HG02571 (cell line): ENCODE measurements at regions not wholly inside any gene's neighbourhood (a gene's known extent, or its start where the extent isn't known, plus 50 kb on each side); places are given as distances from the start of the nearest gene placed in this dataset.

ENCODE experiments used
- ATAC-seq: cut with Tn5 transposase; IDR thresholded peaks from one replicate; pipeline ENCODE4 v1.9.1; 2021; ENCODE audit warnings: mild to moderate bottlenecking, moderate library complexity; ENCODE audit not compliant: unreplicated experiment

DNA sequence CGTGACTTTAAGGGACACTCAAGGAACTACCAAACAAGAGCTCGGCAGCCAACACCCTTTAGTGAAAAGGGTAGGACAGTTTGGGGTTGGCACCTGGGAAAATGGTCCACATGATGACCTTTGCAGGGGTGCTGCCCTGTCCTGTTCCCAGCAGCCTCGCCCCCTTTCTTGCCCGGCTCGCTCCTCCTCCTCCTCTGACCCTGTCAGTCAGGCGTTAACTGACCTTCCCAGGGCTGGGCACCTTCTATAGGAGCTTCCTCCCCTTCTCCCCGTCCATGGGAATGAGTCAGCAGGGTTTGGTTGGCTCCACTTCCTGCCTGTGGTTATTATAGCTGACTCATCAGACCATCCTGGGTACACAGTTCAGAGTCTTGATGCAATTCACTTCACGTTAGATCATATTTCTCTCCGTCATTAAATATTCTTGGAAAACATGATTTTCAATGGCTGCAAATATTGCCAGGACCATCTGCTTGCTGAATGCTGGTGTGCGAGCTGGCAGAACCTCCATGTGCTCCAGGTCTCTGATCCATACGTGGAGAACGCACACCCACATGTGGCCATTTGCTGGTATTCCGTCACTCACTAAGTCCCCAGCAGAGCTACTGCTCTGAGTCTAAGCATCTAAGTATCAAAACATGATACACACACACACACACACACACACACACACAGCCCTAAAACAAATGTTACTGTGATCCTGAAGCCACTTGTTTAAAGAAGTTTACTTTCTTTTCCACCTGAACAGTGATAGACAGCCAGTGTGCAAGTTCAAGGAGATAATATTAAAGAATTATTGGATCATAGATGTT, 185.0 kb downstream of the ANAPC1 start:
- no peak for ATAC-seq

DNA sequence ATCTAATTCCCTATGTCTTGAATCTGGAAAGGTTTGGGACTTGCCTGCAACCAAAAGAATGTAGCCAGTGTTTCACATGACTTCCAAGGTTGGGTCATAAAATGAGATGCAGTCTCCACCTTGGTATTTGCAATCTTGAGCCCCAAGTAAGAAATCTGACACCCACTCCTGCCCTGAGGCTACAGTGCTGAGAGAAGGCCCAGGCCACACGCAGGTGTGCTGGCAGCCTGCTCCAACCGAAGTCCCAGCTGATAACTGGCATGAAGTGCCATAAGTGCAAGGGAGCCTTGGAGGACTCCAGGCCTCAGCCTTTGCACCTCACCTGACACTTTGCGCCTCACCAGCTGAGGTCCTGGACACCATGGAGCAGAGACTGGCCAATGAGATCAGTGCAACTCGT, 182.7 kb downstream of the ANAPC1 start:
- ATAC-seq = no peak

GRCh38 chr2:111701798-111702118, 182.2 kb downstream of the ANAPC1 start:
- ATAC-seq = no peak

- ATAC-seq = no peak
These were observed 181.7 kb downstream of the ANAPC1 start for GRCh38 chr2:111702119-111702803.

GRCh38 chr2:111702804-111703196, 181.2 kb downstream of the ANAPC1 start:
- no peak for ATAC-seq

- ATAC-seq = no peak
These were observed 180.2 kb downstream of the ANAPC1 start for GRCh38 chr2:111703759-111704158.

DNA sequence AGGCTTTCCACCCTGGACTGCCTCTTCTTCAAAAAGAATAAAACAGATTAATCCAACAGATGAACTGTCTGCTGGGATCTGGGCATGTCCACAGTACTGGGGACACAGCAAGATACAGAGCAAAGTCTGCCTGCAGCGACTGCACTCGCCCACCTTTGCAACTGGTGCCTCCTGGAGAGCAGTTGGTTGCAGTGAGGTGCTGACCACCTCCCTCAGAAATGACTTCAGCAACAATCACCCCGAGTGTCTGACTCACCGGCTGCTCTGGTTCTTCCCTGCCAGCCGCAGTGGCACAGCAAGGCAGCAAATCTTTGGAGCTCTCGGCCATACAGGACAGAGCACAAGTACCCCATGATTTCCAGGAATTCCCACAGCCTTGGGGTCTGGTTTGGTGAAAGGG, 179.7 kb downstream of the ANAPC1 start:
- ATAC-seq = no peak

DNA sequence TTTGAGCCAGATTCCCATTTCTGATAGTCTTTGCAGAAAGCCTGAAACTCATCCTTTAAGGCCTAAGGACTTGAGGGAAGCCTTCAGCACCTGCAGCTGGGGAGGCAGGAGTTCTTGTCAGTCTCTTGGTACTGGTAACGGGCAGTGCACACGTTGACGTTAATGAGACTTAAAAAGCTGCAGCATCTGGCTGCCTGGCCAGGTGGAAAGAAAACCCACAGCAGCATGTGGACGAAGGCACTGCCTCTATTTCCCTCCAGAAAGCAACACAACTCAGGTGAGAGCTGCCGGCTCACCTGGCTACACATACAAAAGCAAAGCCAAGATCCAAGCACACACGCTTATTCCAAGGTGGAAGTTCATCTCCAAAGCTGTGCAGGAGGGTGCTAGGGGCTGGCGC, 178.8 kb downstream of the ANAPC1 start:
- ATAC-seq = peak; percentile 29

DNA sequence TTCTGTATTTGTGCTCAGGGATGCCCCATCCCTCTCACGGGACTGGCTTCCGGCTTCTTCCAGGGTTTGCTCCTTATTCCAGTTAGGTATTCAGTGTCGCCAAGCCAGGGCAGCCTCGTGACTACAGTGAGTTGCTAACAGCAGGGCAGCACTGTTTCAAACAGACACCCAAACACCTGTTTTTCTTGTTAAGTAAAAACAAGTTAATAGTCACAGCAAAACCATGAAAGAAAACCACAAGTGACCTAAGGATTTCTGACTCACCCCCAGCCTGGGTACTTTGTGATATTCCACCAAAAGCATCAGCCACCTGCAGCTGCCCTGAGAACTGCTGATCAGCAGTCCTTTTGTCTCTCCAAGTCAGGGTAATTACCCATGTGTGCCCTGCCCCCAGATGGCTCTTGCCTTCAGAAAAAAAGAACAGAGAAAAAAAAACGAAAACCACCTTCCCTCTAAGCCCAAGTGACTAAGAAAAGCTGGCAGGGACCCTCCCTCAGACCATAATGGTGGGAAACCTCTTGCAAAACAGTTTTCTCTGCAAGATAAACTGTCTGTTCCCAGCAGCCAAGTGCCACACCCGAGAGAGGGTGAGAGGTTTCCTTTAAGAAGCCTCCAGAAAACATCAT, 178.2 kb downstream of the ANAPC1 start:
- peak; percentile 86 for ATAC-seq

- no peak for ATAC-seq
These were observed 177.5 kb downstream of the ANAPC1 start for GRCh38 chr2:111706481-111707001.

DNA sequence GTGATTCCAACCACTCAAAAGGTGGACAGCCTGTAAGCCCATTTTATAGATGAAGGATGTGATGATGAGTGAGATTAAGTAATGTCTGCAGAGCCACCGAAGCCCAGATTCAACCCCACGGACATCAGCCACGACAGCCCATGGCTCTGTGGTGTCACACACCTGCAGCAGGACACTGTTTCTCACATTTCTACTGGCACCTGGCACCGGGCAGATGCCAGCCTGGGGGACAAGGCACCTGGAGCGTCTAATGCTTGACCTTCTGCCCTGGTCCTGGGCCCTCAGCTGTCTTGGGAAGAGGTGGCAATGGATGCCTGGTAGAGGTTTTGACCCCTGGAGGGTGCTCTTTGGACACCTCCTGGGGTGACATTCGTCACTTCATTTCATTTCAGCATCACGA, 176.3 kb downstream of the ANAPC1 start:
- ATAC-seq = no peak

DNA sequence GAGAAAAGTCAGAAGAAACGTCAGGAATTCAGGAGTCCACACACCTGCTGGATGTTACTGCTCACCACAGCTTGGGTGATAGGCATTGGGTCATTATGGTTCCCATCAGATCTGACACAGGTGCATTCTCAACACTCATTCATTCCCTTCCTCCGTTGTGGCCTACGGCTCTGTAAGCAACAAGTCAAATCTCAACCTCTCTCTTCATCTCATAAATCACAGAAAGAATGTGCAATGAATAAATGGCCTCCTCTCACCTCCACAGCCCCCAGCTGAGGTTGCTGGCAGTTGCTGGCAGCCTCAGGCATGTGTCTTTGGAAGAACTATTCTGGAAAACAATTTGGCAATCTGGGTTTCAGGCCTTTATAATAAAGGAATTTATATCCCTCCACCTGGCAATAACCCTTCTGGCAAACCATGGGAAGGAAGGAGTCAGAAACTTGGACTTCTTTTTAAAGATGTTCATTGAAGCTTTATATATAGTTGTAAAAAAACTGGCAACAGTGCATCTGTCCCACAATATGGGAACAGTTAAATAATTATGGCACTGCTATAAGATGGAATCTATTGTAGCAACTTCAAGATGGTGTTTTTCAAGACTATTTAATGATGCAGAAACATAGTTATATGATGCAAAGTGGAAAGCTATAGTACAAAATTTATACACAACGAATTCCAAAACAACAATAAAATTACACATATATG, 175.4 kb downstream of the ANAPC1 start:
- no peak for ATAC-seq

DNA sequence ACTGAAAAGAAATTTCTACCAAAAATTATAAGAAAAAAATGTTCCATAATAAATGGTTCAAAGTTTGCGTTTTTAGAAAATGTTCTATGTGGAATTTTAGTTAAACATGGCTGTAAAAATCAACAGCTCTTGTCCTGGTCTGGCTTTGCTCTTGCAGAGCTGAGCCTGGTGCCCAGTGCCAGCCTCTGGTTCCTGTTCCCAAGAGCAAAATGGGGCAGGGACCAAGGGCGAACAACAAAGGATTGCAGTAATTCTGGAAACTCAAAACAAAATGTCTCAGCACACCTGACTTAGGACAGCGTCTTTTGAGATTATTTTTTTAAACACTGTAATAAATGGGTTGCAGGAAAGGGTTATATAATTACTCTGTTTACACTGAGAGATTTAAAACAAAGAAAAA, 174.7 kb downstream of the ANAPC1 start:
- ATAC-seq = no peak

GRCh38 chr2:111710085-111710484, 173.9 kb downstream of the ANAPC1 start:
- no peak for ATAC-seq

GRCh38 chr2:111710613-111711012, 173.4 kb downstream of the ANAPC1 start:
- ATAC-seq = no peak

- no peak for ATAC-seq
These were observed 172.7 kb downstream of the ANAPC1 start for GRCh38 chr2:111711270-111711669.

DNA sequence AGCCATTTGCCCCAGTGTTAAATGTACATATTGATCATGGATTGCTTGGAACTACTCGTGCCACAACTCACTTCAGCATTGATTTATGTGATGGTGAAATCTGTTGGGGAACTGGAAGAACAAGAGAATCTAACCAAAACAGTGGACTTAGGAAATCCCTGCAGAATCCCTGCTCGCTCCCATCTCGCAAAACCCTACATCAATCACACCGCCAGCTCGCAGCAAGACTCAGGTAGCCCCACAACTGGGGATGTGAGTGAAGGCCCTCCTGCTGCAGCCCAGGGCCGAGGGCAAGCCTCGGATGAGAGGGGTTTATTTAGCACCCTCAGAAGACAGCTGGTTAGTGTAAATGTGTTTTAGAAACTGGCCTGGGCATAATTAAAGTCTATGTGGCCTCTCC, 171.6 kb downstream of the ANAPC1 start:
- ATAC-seq = no peak

GRCh38 chr2:111712940-111713515, 171.0 kb downstream of the ANAPC1 start:
- ATAC-seq = no peak

GRCh38 chr2:111715987-111716904, 167.7 kb downstream of the ANAPC1 start:
- ATAC-seq = no peak
